ENCODE measurements at regions not wholly inside any gene's neighbourhood (a gene's known extent, or its start where the extent isn't known, plus 50 kb on each side); places are given as distances from the start of the nearest gene placed in this dataset.
"Not testable (repeated sequence)": the region's sequence is repeated elsewhere in the genome, so short reads cannot be mapped to it uniquely, and the experiment has no call there.

DNA sequence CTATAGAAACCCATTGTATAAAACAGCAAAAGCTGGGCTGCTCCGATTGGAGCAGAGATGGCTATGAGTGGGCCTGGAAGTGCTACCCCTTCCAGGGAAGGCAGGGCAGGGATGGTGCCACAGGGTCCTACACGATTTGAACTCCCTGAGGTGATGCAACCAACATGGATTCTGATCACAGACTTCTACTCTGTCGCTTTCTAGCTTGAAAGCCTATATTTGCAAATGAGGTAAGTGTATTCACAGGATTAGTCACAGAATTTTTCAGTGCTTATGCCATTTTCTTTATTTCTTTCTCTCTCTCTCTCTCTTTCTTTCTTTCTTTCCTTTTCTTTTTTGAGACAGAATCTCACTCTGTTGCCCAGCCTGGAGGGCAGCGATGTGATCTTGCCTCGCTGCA is 179.0 kb downstream of the SPRY2 start:
- no peak overlapping the region for H3K4me3 ChIP-seq (ENCODE audit: low read depth, low read length)
- H3K36me3 ChIP-seq: no peaks in the 10 kb centered on the region
- no peaks in the 10 kb centered on the region for H3K27me3 ChIP-seq (ENCODE audit: insufficient read depth, low read depth, severe bottlenecking)
- no peak for DNase-seq
- H3K27ac ChIP-seq: no peak overlapping the region
- TF ChIP-seq, protein P1, sequence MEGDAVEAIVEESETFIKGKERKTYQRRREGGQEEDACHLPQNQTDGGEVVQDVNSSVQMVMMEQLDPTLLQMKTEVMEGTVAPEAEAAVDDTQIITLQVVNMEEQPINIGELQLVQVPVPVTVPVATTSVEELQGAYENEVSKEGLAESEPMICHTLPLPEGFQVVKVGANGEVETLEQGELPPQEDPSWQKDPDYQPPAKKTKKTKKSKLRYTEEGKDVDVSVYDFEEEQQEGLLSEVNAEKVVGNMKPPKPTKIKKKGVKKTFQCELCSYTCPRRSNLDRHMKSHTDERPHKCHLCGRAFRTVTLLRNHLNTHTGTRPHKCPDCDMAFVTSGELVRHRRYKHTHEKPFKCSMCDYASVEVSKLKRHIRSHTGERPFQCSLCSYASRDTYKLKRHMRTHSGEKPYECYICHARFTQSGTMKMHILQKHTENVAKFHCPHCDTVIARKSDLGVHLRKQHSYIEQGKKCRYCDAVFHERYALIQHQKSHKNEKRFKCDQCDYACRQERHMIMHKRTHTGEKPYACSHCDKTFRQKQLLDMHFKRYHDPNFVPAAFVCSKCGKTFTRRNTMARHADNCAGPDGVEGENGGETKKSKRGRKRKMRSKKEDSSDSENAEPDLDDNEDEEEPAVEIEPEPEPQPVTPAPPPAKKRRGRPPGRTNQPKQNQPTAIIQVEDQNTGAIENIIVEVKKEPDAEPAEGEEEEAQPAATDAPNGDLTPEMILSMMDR (IDR thresholded peaks at IDR 0.05; ENCODE audit: low read depth, low read length): no peak
- H3K9me3 ChIP-seq (ENCODE audit: severe bottlenecking): no peaks in the 10 kb centered on the region

DNA sequence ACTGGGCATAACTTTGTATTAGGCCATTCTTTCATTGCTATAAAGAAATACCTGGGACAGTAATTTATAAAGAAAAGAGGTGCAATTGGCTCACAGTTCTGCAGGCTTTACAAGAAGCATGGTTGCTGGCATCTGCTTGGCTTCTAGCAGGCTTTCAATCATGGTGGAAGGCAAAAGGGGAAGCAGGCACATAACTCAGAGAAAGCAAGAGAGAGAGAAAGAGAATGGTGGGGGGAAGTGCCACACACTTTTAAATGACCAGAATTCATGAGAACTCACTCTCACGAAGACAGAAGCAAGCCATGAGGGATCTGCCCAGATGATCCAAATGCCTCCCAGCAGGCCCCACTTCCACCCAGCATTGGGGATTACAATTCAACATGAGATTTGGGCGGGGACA is 179.7 kb downstream of the SPRY2 start:
- Histone ChIP-seq H3K4me3 (ENCODE audit: low read depth, low read length) (no peak overlapping the region), H3K27ac (no peak overlapping the region), H3K36me3 (no peaks in the 10 kb centered on the region), H3K9me3 (ENCODE audit: severe bottlenecking) (no peaks in the 10 kb centered on the region), H3K27me3 (ENCODE audit: insufficient read depth, low read depth, severe bottlenecking) (no peaks in the 10 kb centered on the region)
- TF ChIP-seq, protein P1 (IDR thresholded peaks at IDR 0.05; ENCODE audit: low read depth, low read length): no peak
- no peak for DNase-seq

DNA sequence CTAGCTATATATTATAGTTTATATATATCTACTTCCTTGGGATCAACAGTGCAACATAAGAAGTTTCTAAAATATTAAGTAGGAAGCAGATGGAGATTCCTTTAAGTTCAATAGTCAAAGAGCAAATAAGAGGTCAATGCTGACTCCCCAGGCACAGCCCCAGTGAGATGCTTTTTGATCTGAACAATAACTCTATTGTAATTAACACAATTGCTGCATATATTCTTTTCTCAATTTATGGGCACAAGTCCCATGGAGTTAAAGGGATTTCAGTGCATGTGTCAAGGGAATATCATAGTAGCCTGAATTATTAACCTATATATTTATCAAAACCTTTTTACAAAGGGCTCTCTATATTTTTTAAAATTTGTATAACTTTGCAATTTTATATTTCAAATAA is 180.8 kb downstream of the SPRY2 start:
- H3K27ac ChIP-seq: no peak overlapping the region
- DNase-seq: no peak
- TF ChIP-seq, protein P1 (IDR thresholded peaks at IDR 0.05; ENCODE audit: low read depth, low read length): no peak
- H3K36me3 ChIP-seq: no peaks in the 10 kb centered on the region
- H3K4me3 ChIP-seq (ENCODE audit: low read depth, low read length): no peak overlapping the region
- no peaks in the 10 kb centered on the region for H3K9me3 ChIP-seq (ENCODE audit: severe bottlenecking)
- no peaks in the 10 kb centered on the region for H3K27me3 ChIP-seq (ENCODE audit: insufficient read depth, low read depth, severe bottlenecking)

DNA sequence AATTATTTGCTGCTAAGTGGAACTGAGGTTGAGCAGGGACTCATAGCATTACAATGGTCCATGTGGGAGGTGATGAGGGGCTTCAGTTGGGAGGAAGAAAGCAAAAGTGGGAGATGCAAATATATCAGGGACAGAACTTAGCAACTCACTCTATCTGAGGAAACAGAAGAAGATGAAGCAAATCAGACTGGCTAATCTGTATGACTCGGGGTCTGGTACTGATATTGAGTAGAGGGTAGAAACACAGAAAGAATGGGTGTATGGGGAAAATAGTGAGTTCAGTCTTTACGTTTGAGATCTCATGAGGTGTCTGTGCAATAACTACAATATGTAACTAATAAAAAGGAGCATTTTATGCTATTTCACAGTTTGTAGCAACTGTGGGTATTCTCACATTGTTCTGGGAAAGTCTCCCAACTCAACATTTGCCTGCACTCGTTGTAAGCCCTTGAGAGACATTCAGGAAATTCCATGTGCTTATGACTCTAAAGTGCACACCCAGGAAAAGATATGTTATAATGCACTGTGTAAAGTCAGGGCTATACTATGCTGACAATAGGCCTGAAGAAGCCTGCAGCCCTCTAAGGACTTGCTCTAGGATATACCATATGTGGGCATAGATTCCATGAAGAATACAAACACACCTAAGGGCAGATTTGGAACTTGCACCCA is 183.5 kb downstream of the SPRY2 start:
- no peaks in the 10 kb centered on the region for H3K27me3 ChIP-seq (ENCODE audit: insufficient read depth, low read depth, severe bottlenecking)
- no peaks in the 10 kb centered on the region for H3K36me3 ChIP-seq
- no peak overlapping the region for H3K4me3 ChIP-seq (ENCODE audit: low read depth, low read length)
- H3K27ac ChIP-seq: no peak overlapping the region
- no peaks in the 10 kb centered on the region for H3K9me3 ChIP-seq (ENCODE audit: severe bottlenecking)
- TF ChIP-seq, protein P1 (IDR thresholded peaks at IDR 0.05; ENCODE audit: low read depth, low read length): no peak
- no peak for DNase-seq

DNA sequence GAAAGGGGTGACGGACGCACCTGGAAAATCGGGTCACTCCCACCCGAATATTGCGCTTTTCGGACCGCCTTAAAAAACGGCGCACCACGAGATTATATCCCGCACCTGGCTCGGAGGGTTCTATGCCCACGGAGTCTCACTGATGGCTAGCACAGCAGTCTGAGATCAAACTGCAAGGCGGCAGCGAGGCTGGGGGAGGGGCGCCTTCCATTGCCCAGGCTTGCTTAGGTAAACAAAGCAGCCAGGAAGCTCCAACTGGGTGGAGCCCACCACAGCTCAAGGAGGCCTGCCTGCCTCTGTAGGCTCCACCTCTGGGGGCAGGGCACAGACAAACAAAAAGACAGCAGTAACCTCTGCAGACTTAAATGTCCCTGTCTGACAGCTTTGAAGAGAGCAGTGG is 188.8 kb downstream of the SPRY2 start:
- H3K27ac ChIP-seq; H3K27me3 ChIP-seq (ENCODE audit: insufficient read depth, low read depth, severe bottlenecking); H3K4me3 ChIP-seq (ENCODE audit: low read depth, low read length); H3K36me3 ChIP-seq; DNase-seq; H3K9me3 ChIP-seq (ENCODE audit: severe bottlenecking): not testable (repeated sequence)

DNA sequence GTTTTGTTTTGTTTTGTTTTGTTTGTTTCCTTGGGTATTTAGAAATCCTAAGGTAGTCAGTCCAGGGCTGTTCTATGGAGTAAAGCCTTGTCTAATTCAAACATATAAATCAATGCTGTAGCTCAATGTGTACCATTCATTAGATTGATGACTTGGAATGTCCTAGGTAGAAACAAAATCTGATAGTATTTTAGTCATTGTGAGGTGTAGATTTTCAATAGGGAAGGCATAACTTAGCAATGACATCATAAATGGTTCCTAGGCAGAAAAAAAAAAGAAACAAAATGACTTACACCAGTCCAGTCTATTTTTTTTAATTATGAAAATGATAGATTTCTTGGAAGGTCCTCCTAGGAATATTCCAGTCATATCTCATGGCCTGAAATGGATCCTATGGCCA is 189.9 kb downstream of the SPRY2 start:
- Histone ChIP-seq H3K27me3 (ENCODE audit: insufficient read depth, low read depth, severe bottlenecking) (no peaks in the 10 kb centered on the region), H3K27ac (no peak overlapping the region), H3K9me3 (ENCODE audit: severe bottlenecking) (no peaks in the 10 kb centered on the region), H3K36me3 (no peaks in the 10 kb centered on the region), H3K4me3 (ENCODE audit: low read depth, low read length) (no peak overlapping the region)
- DNase-seq: no peak
- TF ChIP-seq, protein P1 (IDR thresholded peaks at IDR 0.05; ENCODE audit: low read depth, low read length): no peak
